ENCODE measurements at regions not wholly inside any gene's neighbourhood (a gene's known extent, or its start where the extent isn't known, plus 50 kb on each side); places are given as distances from the start of the nearest gene placed in this dataset.
"Not testable (repeated sequence)": the region's sequence is repeated elsewhere in the genome, so short reads cannot be mapped to it uniquely, and the experiment has no call there.

GRCh38 chr1:147389532-147390184 is 147.2 kb downstream of the CHD1L start:
- no peak overlapping the region for H3K4me3 ChIP-seq (ENCODE audit: control insufficient read depth, low read depth, low read length)
- peak; percentile 76 for TF ChIP-seq CTCF (IDR thresholded peaks at IDR 0.05; ENCODE audit: control insufficient read depth, insufficient read depth, low read depth, low read length, missing control alignments)
- DNase-seq (ENCODE audit: low read depth): peak; percentile 18

- no peak for TF ChIP-seq CTCF (IDR thresholded peaks at IDR 0.05; ENCODE audit: control insufficient read depth, insufficient read depth, low read depth, low read length, missing control alignments)
- no peak for DNase-seq (ENCODE audit: low read depth)
- no peak overlapping the region for H3K4me3 ChIP-seq (ENCODE audit: control insufficient read depth, low read depth, low read length)
Observed at GRCh38 chr1:147390185-147390542, 147.7 kb downstream of the CHD1L start.

- no peak for TF ChIP-seq CTCF (IDR thresholded peaks at IDR 0.05; ENCODE audit: control insufficient read depth, insufficient read depth, low read depth, low read length, missing control alignments)
- H3K4me3 ChIP-seq (ENCODE audit: control insufficient read depth, low read depth, low read length): no peak overlapping the region
- DNase-seq (ENCODE audit: low read depth): no peak
Observed at GRCh38 chr1:147391114-147391513, 148.6 kb downstream of the CHD1L start.

GRCh38 chr1:147402326-147403045 is 138.8 kb upstream of the BCL9 start:
- H3K4me3 ChIP-seq (ENCODE audit: control insufficient read depth, low read depth, low read length): not testable (repeated sequence)

GRCh38 chr1:147404344-147404743 is 137.0 kb upstream of the BCL9 start:
- H3K4me3 ChIP-seq (ENCODE audit: control insufficient read depth, low read depth, low read length); DNase-seq (ENCODE audit: low read depth): not testable (repeated sequence)

More at GRCh38 chr1:147402326-147403045, 138.8 kb upstream of the BCL9 start:
- not testable (repeated sequence) for DNase-seq (ENCODE audit: low read depth)

GRCh38 chr1:147409886-147410285 is 131.4 kb upstream of the BCL9 start:
- DNase-seq (ENCODE audit: low read depth): no peak
- no peak for TF ChIP-seq CTCF (IDR thresholded peaks at IDR 0.05; ENCODE audit: control insufficient read depth, insufficient read depth, low read depth, low read length, missing control alignments)
- H3K4me3 ChIP-seq (ENCODE audit: control insufficient read depth, low read depth, low read length): no peak overlapping the region

- H3K4me3 ChIP-seq (ENCODE audit: control insufficient read depth, low read depth, low read length): no peak overlapping the region
- TF ChIP-seq CTCF (IDR thresholded peaks at IDR 0.05; ENCODE audit: control insufficient read depth, insufficient read depth, low read depth, low read length, missing control alignments): no peak
- no peak for DNase-seq (ENCODE audit: low read depth)
Observed at GRCh38 chr1:147413110-147413605, 128.1 kb upstream of the BCL9 start.

Measured in AG09309 (cell line).